H1 (cell line): ENCODE measurements at regions not wholly inside any gene's neighbourhood (a gene's known extent, or its start where the extent isn't known, plus 50 kb on each side); places are given as distances from the start of the nearest gene placed in this dataset.

Source experiments
- POLR2A ChIP-seq, 2 experiments: IDR thresholded peaks; 1 replicate in 1 of 2; 2 replicates in 1 of 2; pipeline ENCODE4 v1.6.1; 2011; ENCODE audit warnings: low read depth in 2 of 2, low read length in 2 of 2, mild to moderate bottlenecking in 2 of 2; ENCODE audit errors: control extremely low read depth in 1 of 2
- POLR2AphosphoS5 ChIP-seq: IDR thresholded peaks from 2 replicates; pipeline ENCODE4 v1.6.1; 2011; ENCODE audit warnings: low read depth, low read length
- RAD21 ChIP-seq, 2 experiments: IDR thresholded peaks in 1 of 2; conservative IDR thresholded peaks in 1 of 2; 2 replicates each; pipeline ENCODE4 v1.6.1; 2011; ENCODE audit warnings: low read depth in 2 of 2, low read length in 2 of 2, improper control_type of control experiment in 1 of 2, inconsistent platforms in 1 of 2, mild to moderate bottlenecking in 1 of 2, moderate library complexity in 1 of 2
- SP1 ChIP-seq: IDR thresholded peaks from 2 replicates; pipeline ENCODE4 v1.6.1; 2011; ENCODE audit warnings: low read depth, low read length
- TF ChIP-seq, protein P1 (sequence below), 3 experiments: IDR thresholded peaks; 1 replicate in 2 of 3; 2 replicates in 1 of 3; pipeline versions ENCODE4 v1.5.1 to v1.6.1; 2011; ENCODE audit warnings: low read length in 3 of 3, mild to moderate bottlenecking in 3 of 3, inconsistent platforms in 2 of 3, low read depth in 1 of 3, moderate library complexity in 1 of 3; ENCODE audit not compliant: insufficient read depth in 1 of 3; ENCODE audit errors: control extremely low read depth in 1 of 3
- TF ChIP-seq, protein P2 (sequence below): fragments of 300-600 bp; sonication (generic); IDR thresholded peaks from 2 replicates; pipeline ENCODE4 v1.7.1; 2012; ENCODE audit warnings: low read length, moderate library complexity, mild to moderate bottlenecking, inconsistent platforms; ENCODE audit not compliant: insufficient replicate concordance

DNA sequence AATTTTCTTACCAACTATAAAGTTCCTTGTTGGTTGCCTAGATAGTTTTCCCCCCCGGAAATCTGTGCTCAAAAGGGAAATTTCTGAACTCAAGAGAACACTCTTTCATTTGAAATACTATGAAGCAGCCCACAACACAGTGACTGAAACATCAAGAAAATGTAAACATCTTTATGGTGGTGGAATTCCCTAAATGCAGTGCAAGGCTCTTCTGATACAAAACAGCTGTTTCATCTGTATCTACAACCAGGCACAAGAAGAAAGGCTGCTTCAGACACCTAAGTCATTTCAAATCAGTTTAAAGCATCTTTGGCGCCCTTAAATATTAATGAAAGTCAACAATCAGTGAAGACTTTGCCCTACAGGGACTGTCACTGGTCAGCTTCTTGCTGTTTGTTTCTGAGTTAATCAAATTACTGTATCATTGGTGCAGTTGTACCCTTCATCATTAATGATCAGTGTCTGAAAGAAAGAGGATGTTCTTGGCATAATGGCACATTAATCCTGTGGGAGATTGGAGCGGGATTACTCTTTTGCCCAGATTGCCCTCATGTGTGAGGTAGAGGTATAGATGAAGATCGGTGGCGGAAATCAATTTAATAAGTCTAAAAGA lies 947.0 kb downstream of the NR2F1-AS1 start:
- no peak for TF ChIP-seq SP1
- TF ChIP-seq RAD21 (IDR thresholded peaks at IDR 0.05 in 1 of 2, conservative IDR thresholded peaks at IDR 0.05 in 1 of 2; ENCODE audit: low read depth in 2 of 2, low read length in 2 of 2) = no peak
- TF ChIP-seq, protein P1, sequence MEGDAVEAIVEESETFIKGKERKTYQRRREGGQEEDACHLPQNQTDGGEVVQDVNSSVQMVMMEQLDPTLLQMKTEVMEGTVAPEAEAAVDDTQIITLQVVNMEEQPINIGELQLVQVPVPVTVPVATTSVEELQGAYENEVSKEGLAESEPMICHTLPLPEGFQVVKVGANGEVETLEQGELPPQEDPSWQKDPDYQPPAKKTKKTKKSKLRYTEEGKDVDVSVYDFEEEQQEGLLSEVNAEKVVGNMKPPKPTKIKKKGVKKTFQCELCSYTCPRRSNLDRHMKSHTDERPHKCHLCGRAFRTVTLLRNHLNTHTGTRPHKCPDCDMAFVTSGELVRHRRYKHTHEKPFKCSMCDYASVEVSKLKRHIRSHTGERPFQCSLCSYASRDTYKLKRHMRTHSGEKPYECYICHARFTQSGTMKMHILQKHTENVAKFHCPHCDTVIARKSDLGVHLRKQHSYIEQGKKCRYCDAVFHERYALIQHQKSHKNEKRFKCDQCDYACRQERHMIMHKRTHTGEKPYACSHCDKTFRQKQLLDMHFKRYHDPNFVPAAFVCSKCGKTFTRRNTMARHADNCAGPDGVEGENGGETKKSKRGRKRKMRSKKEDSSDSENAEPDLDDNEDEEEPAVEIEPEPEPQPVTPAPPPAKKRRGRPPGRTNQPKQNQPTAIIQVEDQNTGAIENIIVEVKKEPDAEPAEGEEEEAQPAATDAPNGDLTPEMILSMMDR (IDR thresholded peaks at IDR 0.05; ENCODE audit: control extremely low read depth in 1 of 3, insufficient read depth in 1 of 3, low read depth in 1 of 3, low read length in 3 of 3) = no peak
- TF ChIP-seq POLR2A (IDR thresholded peaks at IDR 0.05; ENCODE audit: control extremely low read depth in 1 of 2, low read depth in 2 of 2, low read length in 2 of 2) = no peak
- TF ChIP-seq, protein P2, sequence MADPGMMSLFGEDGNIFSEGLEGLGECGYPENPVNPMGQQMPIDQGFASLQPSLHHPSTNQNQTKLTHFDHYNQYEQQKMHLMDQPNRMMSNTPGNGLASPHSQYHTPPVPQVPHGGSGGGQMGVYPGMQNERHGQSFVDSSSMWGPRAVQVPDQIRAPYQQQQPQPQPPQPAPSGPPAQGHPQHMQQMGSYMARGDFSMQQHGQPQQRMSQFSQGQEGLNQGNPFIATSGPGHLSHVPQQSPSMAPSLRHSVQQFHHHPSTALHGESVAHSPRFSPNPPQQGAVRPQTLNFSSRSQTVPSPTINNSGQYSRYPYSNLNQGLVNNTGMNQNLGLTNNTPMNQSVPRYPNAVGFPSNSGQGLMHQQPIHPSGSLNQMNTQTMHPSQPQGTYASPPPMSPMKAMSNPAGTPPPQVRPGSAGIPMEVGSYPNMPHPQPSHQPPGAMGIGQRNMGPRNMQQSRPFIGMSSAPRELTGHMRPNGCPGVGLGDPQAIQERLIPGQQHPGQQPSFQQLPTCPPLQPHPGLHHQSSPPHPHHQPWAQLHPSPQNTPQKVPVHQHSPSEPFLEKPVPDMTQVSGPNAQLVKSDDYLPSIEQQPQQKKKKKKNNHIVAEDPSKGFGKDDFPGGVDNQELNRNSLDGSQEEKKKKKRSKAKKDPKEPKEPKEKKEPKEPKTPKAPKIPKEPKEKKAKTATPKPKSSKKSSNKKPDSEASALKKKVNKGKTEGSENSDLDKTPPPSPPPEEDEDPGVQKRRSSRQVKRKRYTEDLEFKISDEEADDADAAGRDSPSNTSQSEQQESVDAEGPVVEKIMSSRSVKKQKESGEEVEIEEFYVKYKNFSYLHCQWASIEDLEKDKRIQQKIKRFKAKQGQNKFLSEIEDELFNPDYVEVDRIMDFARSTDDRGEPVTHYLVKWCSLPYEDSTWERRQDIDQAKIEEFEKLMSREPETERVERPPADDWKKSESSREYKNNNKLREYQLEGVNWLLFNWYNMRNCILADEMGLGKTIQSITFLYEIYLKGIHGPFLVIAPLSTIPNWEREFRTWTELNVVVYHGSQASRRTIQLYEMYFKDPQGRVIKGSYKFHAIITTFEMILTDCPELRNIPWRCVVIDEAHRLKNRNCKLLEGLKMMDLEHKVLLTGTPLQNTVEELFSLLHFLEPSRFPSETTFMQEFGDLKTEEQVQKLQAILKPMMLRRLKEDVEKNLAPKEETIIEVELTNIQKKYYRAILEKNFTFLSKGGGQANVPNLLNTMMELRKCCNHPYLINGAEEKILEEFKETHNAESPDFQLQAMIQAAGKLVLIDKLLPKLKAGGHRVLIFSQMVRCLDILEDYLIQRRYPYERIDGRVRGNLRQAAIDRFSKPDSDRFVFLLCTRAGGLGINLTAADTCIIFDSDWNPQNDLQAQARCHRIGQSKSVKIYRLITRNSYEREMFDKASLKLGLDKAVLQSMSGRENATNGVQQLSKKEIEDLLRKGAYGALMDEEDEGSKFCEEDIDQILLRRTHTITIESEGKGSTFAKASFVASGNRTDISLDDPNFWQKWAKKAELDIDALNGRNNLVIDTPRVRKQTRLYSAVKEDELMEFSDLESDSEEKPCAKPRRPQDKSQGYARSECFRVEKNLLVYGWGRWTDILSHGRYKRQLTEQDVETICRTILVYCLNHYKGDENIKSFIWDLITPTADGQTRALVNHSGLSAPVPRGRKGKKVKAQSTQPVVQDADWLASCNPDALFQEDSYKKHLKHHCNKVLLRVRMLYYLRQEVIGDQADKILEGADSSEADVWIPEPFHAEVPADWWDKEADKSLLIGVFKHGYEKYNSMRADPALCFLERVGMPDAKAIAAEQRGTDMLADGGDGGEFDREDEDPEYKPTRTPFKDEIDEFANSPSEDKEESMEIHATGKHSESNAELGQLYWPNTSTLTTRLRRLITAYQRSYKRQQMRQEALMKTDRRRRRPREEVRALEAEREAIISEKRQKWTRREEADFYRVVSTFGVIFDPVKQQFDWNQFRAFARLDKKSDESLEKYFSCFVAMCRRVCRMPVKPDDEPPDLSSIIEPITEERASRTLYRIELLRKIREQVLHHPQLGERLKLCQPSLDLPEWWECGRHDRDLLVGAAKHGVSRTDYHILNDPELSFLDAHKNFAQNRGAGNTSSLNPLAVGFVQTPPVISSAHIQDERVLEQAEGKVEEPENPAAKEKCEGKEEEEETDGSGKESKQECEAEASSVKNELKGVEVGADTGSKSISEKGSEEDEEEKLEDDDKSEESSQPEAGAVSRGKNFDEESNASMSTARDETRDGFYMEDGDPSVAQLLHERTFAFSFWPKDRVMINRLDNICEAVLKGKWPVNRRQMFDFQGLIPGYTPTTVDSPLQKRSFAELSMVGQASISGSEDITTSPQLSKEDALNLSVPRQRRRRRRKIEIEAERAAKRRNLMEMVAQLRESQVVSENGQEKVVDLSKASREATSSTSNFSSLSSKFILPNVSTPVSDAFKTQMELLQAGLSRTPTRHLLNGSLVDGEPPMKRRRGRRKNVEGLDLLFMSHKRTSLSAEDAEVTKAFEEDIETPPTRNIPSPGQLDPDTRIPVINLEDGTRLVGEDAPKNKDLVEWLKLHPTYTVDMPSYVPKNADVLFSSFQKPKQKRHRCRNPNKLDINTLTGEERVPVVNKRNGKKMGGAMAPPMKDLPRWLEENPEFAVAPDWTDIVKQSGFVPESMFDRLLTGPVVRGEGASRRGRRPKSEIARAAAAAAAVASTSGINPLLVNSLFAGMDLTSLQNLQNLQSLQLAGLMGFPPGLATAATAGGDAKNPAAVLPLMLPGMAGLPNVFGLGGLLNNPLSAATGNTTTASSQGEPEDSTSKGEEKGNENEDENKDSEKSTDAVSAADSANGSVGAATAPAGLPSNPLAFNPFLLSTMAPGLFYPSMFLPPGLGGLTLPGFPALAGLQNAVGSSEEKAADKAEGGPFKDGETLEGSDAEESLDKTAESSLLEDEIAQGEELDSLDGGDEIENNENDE = no peak
- TF ChIP-seq POLR2AphosphoS5 = no peak
